ENCODE measurements at regions not wholly inside any gene's neighbourhood (a gene's known extent, or its start where the extent isn't known, plus 50 kb on each side); places are given as distances from the start of the nearest gene placed in this dataset.

DNA sequence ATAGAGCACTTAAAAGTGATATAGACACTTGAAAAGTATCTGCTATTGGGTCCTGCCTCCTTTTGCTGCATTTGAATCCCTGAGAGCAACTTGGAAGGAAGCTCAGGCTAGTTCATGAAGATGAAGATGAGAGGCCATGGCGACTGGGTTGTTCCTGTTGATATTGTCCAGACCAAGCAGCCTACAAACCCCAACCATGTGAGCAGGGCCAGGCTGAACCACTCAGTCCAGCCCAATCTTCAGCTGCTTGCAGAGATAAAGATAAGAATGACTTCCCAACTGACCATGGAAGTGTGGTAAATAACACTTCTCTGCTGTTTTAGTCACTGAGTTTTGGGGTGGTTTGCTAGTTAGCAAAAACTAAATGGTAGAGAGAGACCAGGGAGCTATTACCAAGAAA is 417.6 kb downstream of the SOX11 start:
- TF ChIP-seq CTCF (IDR thresholded peaks at IDR 0.05) = no peak
- no peak for TF ChIP-seq EZH2 (IDR thresholded peaks at IDR 0.05)
- no peak for TF ChIP-seq EZH2phosphoT487 (IDR thresholded peaks at IDR 0.05)

All from neural progenitor cell (in vitro differentiated cells).